ENCODE measurements at regions not wholly inside any gene's neighbourhood (a gene's known extent, or its start where the extent isn't known, plus 50 kb on each side); places are given as distances from the start of the nearest gene placed in this dataset.

DNA sequence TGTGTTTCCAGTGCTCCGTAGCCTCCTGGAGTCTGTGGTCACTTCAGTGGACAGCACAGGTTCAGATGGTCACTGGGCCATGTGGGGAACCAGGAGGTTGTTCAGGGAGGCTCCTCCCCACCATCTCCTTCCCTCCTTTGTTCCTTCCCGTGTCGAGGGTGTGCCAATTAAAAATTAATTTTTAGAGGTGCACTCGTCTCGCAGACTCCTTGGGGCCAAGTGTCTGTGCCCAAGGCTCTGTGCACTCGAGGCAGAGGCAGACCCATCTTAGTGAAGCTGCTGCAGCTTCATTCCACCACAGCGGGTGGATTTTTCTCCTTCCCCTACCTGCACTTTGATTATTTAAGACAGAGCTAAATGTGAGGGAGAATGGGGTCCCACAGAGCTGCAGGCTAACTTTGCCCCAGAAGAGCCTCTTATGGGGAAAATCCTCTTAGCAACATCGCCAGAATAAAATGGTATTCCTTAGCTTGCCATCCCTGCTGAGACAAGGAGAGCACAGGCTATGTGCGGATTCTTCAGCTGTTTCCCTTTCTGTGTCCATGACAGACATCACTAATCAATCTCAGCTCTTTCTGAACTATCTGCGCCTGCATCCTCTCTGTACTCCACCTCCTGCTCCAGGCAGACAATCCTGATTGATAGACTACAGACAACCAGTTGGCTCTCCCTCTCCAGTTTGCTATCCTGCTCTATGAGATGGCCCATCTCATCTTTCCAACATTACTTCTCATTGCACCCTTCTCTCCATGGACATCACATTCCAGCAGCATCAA is 159.5 kb downstream of the VRK1 start:
- DNase-seq, result no peak
- TF ChIP-seq, protein P1, sequence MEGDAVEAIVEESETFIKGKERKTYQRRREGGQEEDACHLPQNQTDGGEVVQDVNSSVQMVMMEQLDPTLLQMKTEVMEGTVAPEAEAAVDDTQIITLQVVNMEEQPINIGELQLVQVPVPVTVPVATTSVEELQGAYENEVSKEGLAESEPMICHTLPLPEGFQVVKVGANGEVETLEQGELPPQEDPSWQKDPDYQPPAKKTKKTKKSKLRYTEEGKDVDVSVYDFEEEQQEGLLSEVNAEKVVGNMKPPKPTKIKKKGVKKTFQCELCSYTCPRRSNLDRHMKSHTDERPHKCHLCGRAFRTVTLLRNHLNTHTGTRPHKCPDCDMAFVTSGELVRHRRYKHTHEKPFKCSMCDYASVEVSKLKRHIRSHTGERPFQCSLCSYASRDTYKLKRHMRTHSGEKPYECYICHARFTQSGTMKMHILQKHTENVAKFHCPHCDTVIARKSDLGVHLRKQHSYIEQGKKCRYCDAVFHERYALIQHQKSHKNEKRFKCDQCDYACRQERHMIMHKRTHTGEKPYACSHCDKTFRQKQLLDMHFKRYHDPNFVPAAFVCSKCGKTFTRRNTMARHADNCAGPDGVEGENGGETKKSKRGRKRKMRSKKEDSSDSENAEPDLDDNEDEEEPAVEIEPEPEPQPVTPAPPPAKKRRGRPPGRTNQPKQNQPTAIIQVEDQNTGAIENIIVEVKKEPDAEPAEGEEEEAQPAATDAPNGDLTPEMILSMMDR (IDR thresholded peaks at IDR 0.05), result no peak
- H3K4me3 Mint-ChIP-seq, result no peak overlapping the region
- H3K9me3 Mint-ChIP-seq, result peaks cover 38% of the 10 kb centered on the region
- no peaks in the 10 kb centered on the region for H3K4me1 Mint-ChIP-seq (ENCODE audit: low read depth)
- peaks cover 2% of the 10 kb centered on the region for H3K27me3 Mint-ChIP-seq (ENCODE audit: insufficient read depth)
- H3K27ac Mint-ChIP-seq, result no peak overlapping the region
- peaks cover 5% of the 10 kb centered on the region for H3K36me3 Mint-ChIP-seq (ENCODE audit: low read depth)

DNA sequence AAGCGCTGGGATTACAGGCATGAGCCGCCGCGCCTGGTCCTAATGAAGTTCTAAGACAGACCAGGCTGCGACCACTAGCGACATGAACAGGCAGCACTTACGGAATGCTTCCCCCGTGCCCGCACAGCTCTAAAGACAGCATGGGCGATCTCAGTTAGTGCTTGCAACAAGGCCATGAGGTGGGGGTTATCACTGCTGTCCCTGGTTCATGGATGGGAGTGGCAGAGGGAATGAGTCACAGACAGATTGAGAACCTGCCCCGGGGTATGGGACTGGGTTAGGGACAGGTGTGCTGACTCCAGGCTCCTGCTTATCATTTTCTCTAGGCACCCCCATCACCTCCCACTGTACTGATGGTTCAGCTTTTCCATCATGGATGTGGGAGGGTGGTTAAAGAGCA is 160.9 kb downstream of the VRK1 start:
- Mint-ChIP-seq H3K9me3 (peaks cover 32% of the 10 kb centered on the region), H3K27ac (no peak overlapping the region), H3K36me3 (ENCODE audit: low read depth) (no peaks in the 10 kb centered on the region), H3K4me3 (no peak overlapping the region), H3K4me1 (ENCODE audit: low read depth) (no peaks in the 10 kb centered on the region), H3K27me3 (ENCODE audit: insufficient read depth) (peaks cover 2% of the 10 kb centered on the region)
- DNase-seq, result no peak
- TF ChIP-seq, protein P1 (IDR thresholded peaks at IDR 0.05), result no peak

DNA sequence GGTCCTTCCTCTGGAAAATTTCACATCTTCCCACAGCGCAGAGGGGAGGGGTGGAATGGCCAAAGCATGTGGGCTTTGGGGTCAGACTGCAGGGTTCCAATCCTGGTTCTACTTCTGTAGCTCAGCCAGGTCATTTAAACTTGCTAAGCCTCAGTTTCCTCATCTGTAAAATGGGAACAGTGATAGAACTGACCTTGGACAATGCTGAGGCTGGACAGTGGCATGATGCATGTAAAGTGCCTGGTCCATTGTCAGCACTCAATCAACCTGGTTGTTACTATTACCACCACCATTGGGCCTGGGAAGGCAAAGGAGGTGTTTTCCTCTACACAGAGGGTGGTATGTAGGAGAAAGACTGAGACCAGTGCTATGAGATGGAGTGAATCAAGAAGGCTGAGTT is 162.8 kb downstream of the VRK1 start:
- Mint-ChIP-seq H3K4me1 (ENCODE audit: low read depth) (no peaks in the 10 kb centered on the region), H3K36me3 (ENCODE audit: low read depth) (no peaks in the 10 kb centered on the region), H3K4me3 (no peak overlapping the region), H3K27ac (no peak overlapping the region), H3K27me3 (ENCODE audit: insufficient read depth) (peaks cover 2% of the 10 kb centered on the region; the same call in 1 of the 2 replicates), H3K9me3 (peaks cover 39% of the 10 kb centered on the region)
- DNase-seq, result no peak
- TF ChIP-seq, protein P1 (IDR thresholded peaks at IDR 0.05), result no peak

DNA sequence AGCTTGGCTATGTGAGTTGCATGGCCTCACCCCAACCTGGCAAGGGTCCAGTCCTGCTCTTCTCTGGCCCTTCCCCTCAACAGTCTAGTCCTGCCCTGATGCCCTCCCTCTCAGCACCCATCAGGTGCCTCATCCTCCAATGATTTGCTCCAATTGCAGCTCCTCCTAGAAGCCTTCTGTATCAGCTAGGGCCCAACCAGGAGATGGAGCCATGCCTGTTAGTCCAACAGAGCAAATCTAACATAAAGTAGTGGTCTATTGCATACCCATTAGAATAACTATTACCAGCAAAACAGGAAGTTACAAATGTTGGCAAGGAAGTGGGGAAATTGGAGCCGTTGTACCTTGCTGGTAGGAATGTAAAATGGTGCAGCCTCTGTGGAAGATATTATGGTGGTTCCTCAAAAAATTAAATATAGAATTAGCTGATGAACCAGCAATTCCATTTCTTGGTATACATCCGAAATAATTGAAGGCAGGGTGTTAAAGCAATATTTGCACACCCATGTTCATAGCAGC is 163.5 kb downstream of the VRK1 start:
- H3K9me3 Mint-ChIP-seq, result peaks cover 39% of the 10 kb centered on the region
- H3K4me1 Mint-ChIP-seq (ENCODE audit: low read depth), result no peaks in the 10 kb centered on the region
- DNase-seq, result no peak
- H3K36me3 Mint-ChIP-seq (ENCODE audit: low read depth), result no peaks in the 10 kb centered on the region
- H3K27me3 Mint-ChIP-seq (ENCODE audit: insufficient read depth), result peaks cover 2% of the 10 kb centered on the region; the same call in 1 of the 2 replicates
- no peak overlapping the region for H3K4me3 Mint-ChIP-seq
- no peak overlapping the region for H3K27ac Mint-ChIP-seq
- TF ChIP-seq, protein P1 (IDR thresholded peaks at IDR 0.05), result no peak

DNA sequence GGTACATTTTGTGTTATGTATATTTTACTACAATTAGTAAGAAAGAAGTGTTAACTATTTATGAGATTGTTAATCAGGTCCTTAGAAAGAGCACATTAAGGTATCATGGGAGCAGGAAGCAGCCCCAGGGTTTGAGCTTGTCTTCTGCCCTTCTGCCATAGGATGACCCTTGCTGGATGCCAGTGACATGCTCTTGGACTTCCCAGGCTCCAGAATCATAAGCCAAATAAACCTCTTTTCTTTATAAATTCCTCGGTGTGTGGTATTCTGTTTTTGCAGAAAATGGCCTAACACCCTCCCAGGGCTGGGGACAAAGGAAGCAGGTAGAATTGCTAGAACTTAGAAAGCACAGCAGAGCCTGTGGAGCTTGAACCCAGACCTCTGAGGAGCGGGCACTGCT is 164.7 kb downstream of the VRK1 start:
- H3K4me1 Mint-ChIP-seq (ENCODE audit: low read depth), result no peaks in the 10 kb centered on the region
- peaks cover 37% of the 10 kb centered on the region for H3K9me3 Mint-ChIP-seq
- no peak overlapping the region for H3K4me3 Mint-ChIP-seq
- no peak for DNase-seq
- H3K27me3 Mint-ChIP-seq (ENCODE audit: insufficient read depth), result peaks cover under 1% of the 10 kb centered on the region; the same call in 1 of the 2 replicates
- TF ChIP-seq, protein P1 (IDR thresholded peaks at IDR 0.05), result no peak
- H3K36me3 Mint-ChIP-seq (ENCODE audit: low read depth), result no peaks in the 10 kb centered on the region
- H3K27ac Mint-ChIP-seq, result no peak overlapping the region
